OCI-LY1 (cell line): ENCODE measurements at regions not wholly inside any gene's neighbourhood (a gene's known extent, or its start where the extent isn't known, plus 50 kb on each side); places are given as distances from the start of the nearest gene placed in this dataset.

Experiments
- H2AFZ ChIP-seq: fragments of 200-600 bp; sonication (generic), shearing (Covaris generic); 2 replicates; pipeline ENCODE4 v1.6.0; 2014; ENCODE audit warnings: antibody characterized with exemption, mild to moderate bottlenecking, low read length
- H3F3A ChIP-seq: fragments of 200-600 bp; sonication (generic), shearing (Covaris generic); 2 replicates; pipeline ENCODE4 v1.6.0; 2014; ENCODE audit warnings: mild to moderate bottlenecking, antibody characterized with exemption, low read length, moderate library complexity; ENCODE audit not compliant: insufficient read depth
- H3K27ac ChIP-seq: fragments of 200-600 bp; sonication (generic); 2 replicates; pipeline ENCODE4 v1.5.1; 2014; ENCODE audit warnings: low read length, mixed run types, mild to moderate bottlenecking, low read depth; ENCODE audit not compliant: poor library complexity, severe bottlenecking
- H3K27me3 ChIP-seq: fragments of 200-600 bp; sonication (generic); 2 replicates; pipeline ENCODE4 v1.6.0; 2014; ENCODE audit warnings: antibody characterized with exemption, mild to moderate bottlenecking, low read length, moderate library complexity; ENCODE audit not compliant: insufficient read depth
- H3K36me3 ChIP-seq: fragments of 200-600 bp; sonication (generic); 2 replicates; pipeline ENCODE4 v1.6.1; 2014; ENCODE audit warnings: mild to moderate bottlenecking, antibody characterized with exemption, low read length, moderate library complexity, mixed read lengths; ENCODE audit not compliant: insufficient read depth
- H3K4me1 ChIP-seq: fragments of 200-600 bp; sonication (generic); 2 replicates; pipeline ENCODE4 v1.5.1; 2014; ENCODE audit warnings: mild to moderate bottlenecking, low read length, moderate library complexity; ENCODE audit not compliant: insufficient read depth, severe bottlenecking
- H3K4me2 ChIP-seq: fragments of 200-600 bp; sonication (generic), shearing (Covaris generic); 2 replicates; pipeline ENCODE4 v1.6.1; 2014; ENCODE audit warnings: low read length
- H3K4me3 ChIP-seq: fragments of 200-600 bp; sonication (generic); 2 replicates; pipeline ENCODE4 v1.5.1; 2014; ENCODE audit warnings: low read length, low read depth, mild to moderate bottlenecking, mixed read lengths; ENCODE audit not compliant: poor library complexity, severe bottlenecking
- H3K79me2 ChIP-seq: fragments of 200-600 bp; shearing (Covaris generic); 2 replicates; pipeline ENCODE4 v1.6.1; 2016; ENCODE audit warnings: mixed run types, low read length, mixed read lengths; ENCODE audit not compliant: insufficient read depth
- H3K9ac ChIP-seq: fragments of 200-600 bp; sonication (generic), shearing (Covaris generic); 2 replicates; pipeline ENCODE4 v1.6.1; 2014; ENCODE audit warnings: mild to moderate bottlenecking, low read length, mixed read lengths
- H3K9me2 ChIP-seq: fragments of 200-600 bp; sonication (generic), shearing (Covaris generic); 2 replicates; pipeline ENCODE4 v1.6.1; 2014; ENCODE audit warnings: low read depth, mild to moderate bottlenecking, low read length, mixed read lengths
- H3K9me3 ChIP-seq: fragments of 200-600 bp; shearing (Covaris generic); 2 replicates; pipeline ENCODE4 v1.6.1; 2014; ENCODE audit warnings: low read length, mixed read lengths
- H4K20me1 ChIP-seq: fragments of 200-600 bp; sonication (generic), shearing (Covaris generic); 2 replicates; pipeline ENCODE4 v1.6.0; 2016; ENCODE audit warnings: mild to moderate bottlenecking, low read length; ENCODE audit not compliant: insufficient read depth
- EZH2 ChIP-seq: fragments of 200-600 bp; sonication (generic), shearing (Covaris generic); IDR thresholded peaks from 2 replicates; pipeline ENCODE4 v1.8.0; 2017; ENCODE audit warnings: borderline replicate concordance, mixed run types, mild to moderate bottlenecking, antibody characterized with exemption, low read length, moderate library complexity, mixed read lengths
- TF ChIP-seq, protein P1 (sequence below): fragments of 200-600 bp; sonication (generic), shearing (Covaris generic); IDR thresholded peaks from 2 replicates; pipeline ENCODE4 v1.5.1; 2017; ENCODE audit warnings: mild to moderate bottlenecking, antibody characterized with exemption, low read length, moderate library complexity, mixed read lengths

DNA sequence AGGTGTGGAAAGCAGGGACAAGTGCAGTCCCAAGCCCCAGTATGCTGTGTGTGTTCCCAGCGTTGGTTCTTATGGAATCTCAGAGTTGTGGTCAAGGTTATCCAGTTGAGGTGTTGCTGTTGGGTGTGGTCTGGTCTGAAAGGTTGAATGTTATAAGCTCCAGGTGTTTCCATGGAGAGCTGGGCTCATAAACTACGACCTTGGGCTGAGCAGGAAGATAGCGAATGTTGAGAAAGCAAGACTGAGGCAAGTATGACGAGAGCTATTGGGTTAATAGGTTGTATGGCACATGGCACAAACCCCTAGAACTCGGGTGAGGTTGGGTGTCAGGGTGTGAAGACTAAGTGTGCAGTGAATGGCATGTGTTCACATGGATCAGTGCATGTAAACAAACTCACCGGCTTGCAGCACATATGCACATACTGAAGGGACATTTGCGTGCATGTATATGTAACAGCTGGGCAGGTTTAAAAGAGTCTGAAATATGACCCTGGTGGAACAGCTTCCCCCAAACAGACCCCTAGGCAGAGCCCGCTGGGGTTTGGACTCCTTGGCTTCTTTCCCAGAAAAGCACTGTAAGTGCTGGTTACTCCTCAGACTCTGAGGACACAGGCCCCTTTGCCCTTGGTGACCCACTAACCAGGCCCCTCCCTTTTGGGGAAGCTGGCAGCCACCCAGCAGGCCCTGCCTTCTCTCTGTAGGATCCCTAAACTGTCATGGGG, 117.5 kb downstream of the NAV1 start:
- Histone ChIP-seq H3K36me3 (no peaks in the 10 kb centered on the region), H3K4me1 (no peaks in the 10 kb centered on the region), H3K9me3 (no peaks in the 10 kb centered on the region), H2AFZ (no peak overlapping the region), H3K9me2 (no peaks in the 10 kb centered on the region), H3K79me2 (no peaks in the 10 kb centered on the region), H3K9ac (no peak overlapping the region), H4K20me1 (no peaks in the 10 kb centered on the region), H3F3A (no peaks in the 10 kb centered on the region), H3K27ac (no peak overlapping the region), H3K4me2 (no peak overlapping the region), H3K4me3 (no peak overlapping the region), H3K27me3 (no peaks in the 10 kb centered on the region)
- no peak for TF ChIP-seq EZH2
- TF ChIP-seq, protein P1, sequence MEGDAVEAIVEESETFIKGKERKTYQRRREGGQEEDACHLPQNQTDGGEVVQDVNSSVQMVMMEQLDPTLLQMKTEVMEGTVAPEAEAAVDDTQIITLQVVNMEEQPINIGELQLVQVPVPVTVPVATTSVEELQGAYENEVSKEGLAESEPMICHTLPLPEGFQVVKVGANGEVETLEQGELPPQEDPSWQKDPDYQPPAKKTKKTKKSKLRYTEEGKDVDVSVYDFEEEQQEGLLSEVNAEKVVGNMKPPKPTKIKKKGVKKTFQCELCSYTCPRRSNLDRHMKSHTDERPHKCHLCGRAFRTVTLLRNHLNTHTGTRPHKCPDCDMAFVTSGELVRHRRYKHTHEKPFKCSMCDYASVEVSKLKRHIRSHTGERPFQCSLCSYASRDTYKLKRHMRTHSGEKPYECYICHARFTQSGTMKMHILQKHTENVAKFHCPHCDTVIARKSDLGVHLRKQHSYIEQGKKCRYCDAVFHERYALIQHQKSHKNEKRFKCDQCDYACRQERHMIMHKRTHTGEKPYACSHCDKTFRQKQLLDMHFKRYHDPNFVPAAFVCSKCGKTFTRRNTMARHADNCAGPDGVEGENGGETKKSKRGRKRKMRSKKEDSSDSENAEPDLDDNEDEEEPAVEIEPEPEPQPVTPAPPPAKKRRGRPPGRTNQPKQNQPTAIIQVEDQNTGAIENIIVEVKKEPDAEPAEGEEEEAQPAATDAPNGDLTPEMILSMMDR = no peak

DNA sequence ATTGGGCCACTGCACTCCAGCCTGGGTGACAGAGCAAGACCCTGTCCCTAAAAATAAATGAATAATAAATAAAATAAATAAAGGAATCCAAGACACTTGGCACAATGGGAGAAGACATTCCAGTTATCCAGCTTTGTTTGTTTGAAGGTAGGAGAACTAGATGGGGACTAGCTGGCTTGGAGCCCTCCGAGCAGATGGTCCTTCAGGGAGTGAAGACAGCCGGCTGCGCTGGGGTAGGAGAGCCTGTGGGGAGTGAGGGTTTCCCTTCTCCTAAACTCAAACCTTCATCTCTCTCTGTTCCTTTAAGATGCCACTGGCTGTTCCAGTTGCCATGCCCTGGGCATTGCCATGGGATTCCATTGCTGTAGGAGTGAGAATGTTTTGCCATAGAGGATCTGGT, 120.6 kb downstream of the NAV1 start:
- H3K27me3 ChIP-seq = no peaks in the 10 kb centered on the region
- no peaks in the 10 kb centered on the region for H4K20me1 ChIP-seq
- no peak overlapping the region for H3K4me3 ChIP-seq
- no peaks in the 10 kb centered on the region for H3K79me2 ChIP-seq
- no peaks in the 10 kb centered on the region for H3K9me3 ChIP-seq
- no peaks in the 10 kb centered on the region for H3K4me1 ChIP-seq
- H3F3A ChIP-seq = no peaks in the 10 kb centered on the region
- no peak overlapping the region for H3K9ac ChIP-seq
- TF ChIP-seq, protein P1 = no peak
- no peak for TF ChIP-seq EZH2
- H3K4me2 ChIP-seq = no peak overlapping the region
- H2AFZ ChIP-seq = no peak overlapping the region
- H3K9me2 ChIP-seq = no peaks in the 10 kb centered on the region
- no peaks in the 10 kb centered on the region for H3K36me3 ChIP-seq
- no peak overlapping the region for H3K27ac ChIP-seq

DNA sequence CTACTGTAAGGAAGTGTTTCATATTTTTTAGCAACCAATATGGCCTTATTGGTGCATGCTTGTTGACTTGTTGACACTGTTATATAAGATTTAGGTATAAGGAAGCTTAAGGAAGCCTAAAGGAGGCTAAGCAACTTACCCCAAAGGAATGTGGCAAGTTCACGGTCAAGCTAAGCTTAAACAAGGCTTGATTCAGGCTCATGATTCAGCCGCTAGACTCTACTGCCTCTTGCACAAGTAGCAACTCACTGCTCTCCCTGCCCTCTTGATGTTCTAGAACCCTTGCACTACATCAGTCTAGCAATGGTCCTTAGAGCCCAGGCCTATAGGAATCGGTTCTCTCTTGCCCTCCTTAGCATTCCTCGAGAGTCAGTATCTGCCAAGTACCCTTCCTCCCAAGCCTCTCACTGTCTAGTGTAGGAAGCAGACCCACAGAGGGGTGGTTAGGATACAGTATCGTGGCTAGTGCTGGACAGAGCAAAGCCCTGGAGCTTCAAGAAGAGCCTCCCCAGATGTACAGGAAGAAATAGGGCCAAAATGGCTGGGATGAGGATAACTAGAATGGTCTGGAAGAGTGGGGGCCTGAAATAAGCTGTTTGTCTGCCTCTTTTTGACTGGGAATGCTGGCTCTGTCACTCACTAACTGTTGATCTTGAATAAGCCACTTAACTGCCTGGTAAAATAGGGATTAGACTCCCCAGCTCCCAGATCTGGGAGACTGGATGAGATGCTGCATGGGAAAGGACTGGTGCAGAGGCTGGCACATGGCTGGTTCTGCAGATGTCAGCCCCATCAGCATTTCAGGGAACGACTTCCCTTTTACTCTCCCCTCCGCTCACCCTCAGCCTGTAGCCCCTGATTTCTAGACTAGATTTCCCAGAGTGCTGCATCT, 122.2 kb downstream of the NAV1 start:
- Histone ChIP-seq H3K4me2 (no peak overlapping the region), H3K4me1 (no peaks in the 10 kb centered on the region), H3K9ac (no peak overlapping the region), H3K79me2 (no peaks in the 10 kb centered on the region), H3K27me3 (no peaks in the 10 kb centered on the region), H4K20me1 (no peaks in the 10 kb centered on the region), H2AFZ (no peak overlapping the region), H3K9me3 (no peaks in the 10 kb centered on the region), H3K27ac (no peak overlapping the region), H3K9me2 (no peaks in the 10 kb centered on the region), H3K4me3 (no peak overlapping the region), H3K36me3 (no peaks in the 10 kb centered on the region), H3F3A (no peaks in the 10 kb centered on the region)
- no peak for TF ChIP-seq EZH2
- TF ChIP-seq, protein P1 = no peak
